GM18868 (cell line): ENCODE measurements at regions not wholly inside any gene's neighbourhood (a gene's known extent, or its start where the extent isn't known, plus 50 kb on each side); places are given as distances from the start of the nearest gene placed in this dataset.
"Not testable (repeated sequence)": the region's sequence is repeated elsewhere in the genome, so short reads cannot be mapped to it uniquely, and the experiment has no call there.

Experiments used
- ATAC-seq: cut with Tn5 transposase; IDR thresholded peaks from one replicate; pipeline ENCODE4 v1.9.1; 2021; ENCODE audit warnings: mild to moderate bottlenecking, moderate library complexity; ENCODE audit not compliant: unreplicated experiment

- ATAC-seq: no peak
Observed at GRCh38 chr1:5603353-5604104, 388.7 kb downstream of the NPHP4 start.

- ATAC-seq: not testable (repeated sequence)
Observed at GRCh38 chr1:5602718-5603117, 389.5 kb downstream of the NPHP4 start.

DNA sequence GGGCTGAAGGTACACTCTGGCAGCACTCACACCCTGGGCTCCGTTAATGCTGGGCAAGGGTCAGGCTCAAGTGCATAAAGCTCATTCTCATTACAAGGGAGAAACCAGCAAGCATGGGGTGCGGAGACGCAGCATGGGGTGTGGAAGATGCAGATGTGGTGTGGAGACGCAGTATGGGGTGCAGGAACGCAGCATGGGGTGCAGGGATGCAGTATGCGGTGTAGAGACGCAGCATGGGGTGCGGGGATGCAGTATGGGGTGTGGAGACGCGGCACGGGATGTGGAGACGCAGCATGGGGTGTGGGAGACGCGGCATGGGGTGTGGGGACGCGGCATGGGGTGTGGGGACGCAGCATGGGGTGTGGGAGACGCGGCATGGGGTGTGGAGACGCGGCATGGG, 390.7 kb downstream of the NPHP4 start:
- ATAC-seq: no peak

DNA sequence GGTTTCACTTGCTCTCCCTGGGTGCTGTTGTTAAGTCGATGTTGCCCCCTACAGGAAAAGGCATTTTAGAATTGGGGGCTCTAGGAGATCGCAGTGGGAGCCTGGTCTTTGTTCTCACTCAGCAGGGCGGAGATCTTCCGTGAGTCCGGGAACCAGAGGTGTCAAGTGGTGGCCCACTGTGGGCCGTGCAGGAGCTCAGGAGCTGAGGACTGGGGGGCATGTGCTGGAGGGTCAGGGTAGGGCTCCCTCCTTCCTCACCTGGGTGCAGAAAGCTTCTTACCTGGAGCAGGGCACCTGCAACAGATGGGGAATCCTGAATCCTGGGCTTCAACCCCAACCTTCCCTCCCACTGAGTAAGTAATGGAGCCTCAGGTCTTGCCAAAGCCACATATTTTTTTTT, 392.7 kb downstream of the NPHP4 start:
- no peak for ATAC-seq

DNA sequence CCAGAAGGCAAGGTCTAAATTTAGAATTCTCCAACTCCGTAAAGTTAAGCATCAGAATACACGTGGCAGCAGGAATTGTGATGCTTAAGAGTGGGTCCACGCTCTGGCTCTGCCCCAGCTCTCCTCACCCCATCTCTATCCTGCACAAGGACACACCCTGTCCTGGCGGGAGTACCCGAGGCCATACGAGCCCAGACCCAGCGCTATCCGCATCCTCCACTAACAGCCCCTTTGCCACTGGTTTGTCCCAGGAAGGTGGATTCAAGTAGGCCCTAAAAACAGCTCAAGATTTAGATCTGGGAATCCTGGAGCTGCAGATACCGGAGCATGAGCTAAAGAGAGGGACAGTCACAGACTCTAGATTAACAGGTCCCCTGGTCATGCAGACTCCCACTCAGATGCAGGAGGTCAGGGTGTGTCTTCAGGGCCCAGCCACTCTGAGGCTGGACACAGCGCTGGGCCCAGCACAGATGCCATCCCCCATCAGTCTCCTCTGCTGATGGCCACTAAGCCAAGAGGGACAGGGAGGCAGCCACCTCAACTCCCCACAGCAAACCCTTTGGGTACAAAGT, 393.3 kb downstream of the NPHP4 start:
- ATAC-seq: no peak

GRCh38 chr1:5597991-5598823, 394.0 kb downstream of the NPHP4 start:
- ATAC-seq: no peak

- ATAC-seq: no peak
Observed at GRCh38 chr1:5597171-5597850, 394.9 kb downstream of the NPHP4 start.

DNA sequence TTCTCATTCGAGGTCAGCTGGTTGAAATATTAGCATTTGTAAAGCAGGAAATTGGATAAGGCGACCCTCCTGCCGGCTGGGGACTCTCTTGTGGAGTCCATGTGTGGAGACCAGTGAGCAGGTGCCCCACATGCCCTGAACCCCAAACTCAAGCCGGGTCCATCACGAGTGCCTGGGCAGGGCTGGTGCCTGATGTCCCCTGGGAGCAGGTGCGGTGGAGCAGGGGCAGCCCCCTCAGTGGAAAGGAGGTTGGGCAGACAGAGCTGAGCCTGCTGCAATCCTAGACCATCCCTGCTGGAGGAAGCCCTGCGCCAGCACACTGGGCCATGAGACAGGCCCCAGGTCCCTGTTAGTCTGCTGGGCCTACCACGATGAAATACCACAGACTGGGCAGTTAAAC, 395.6 kb downstream of the NPHP4 start:
- no peak for ATAC-seq

DNA sequence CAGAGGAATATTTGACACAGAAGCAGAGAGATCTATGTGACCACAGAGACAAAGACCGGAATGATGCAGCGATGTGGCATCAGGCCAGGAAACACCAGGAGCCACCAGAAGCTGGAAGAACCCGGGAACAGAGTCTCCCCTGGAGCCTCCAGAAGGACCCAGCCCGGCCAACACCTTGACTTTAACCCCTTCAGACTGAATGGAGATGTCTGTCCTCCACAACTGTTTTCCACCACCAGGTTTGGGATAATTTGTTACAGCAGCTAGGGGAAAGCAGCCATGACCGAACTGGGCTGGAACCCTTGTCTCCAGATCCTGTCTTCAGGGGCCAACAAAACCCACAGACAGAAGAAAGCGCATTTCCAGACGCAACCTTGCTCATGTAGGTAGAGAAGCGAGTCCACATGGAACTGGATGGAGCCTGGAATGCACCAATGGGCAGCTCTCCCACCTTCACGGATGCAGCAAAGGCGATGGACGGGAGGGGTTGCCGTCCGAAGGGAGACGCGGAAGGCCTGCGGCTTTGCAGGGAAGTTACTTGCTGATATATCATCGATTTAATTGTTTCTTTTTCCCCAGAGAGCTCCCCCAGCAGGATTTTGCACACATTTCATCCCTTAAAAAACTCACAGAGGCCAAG, 396.6 kb downstream of the NPHP4 start:
- ATAC-seq: no peak

- no peak for ATAC-seq
Observed at GRCh38 chr1:5594056-5594956, 397.9 kb downstream of the NPHP4 start.

GRCh38 chr1:5590717-5591116, 401.5 kb downstream of the NPHP4 start:
- ATAC-seq: no peak

- ATAC-seq: no peak
Observed at GRCh38 chr1:5586629-5587028, 405.6 kb downstream of the NPHP4 start.

GRCh38 chr1:5585256-5585655, 407.0 kb downstream of the NPHP4 start:
- ATAC-seq: no peak

DNA sequence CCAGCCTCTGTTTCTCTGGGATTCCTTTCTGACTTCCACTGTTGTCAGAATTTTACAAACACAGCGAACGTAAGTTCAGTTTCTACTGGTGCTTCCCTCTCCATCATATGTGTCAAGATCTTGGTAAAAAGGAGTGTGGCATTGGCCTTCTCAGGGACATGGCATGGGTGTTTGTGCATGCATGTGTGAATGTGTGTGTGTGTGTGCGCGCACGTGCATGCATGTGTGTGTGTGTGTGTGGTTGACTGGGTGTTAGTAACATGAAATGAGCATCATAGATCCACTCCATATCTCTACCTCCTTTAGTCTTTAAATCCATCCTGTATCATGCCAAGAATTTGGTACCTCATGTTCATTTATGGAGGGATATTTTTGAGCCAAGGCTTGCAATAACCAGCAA, 411.3 kb downstream of the NPHP4 start:
- no peak for ATAC-seq

- ATAC-seq: no peak
Observed at GRCh38 chr1:5579966-5580365, 412.3 kb downstream of the NPHP4 start.

DNA sequence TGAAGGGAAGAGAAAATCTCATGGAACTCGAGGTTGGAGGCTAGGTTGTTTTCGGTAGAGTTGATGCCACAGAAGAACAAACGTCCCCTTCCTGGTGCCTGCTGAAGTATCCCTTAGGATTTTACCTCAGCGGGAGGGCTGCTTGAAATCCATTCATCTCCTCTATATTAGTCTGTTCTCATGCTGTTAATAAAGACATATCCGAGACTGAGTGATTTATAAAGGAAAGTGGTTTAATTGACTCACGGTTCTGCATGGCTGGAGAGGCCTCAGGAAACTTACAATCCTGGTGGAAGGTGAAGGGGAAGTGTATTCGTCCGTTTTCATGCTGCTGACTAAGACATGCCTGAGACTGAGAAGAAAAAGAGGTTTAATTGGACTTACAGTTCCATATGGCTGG, 413.5 kb downstream of the NPHP4 start:
- ATAC-seq: no peak

- no peak for ATAC-seq
Observed at GRCh38 chr1:5577255-5578040, 414.8 kb downstream of the NPHP4 start.

DNA sequence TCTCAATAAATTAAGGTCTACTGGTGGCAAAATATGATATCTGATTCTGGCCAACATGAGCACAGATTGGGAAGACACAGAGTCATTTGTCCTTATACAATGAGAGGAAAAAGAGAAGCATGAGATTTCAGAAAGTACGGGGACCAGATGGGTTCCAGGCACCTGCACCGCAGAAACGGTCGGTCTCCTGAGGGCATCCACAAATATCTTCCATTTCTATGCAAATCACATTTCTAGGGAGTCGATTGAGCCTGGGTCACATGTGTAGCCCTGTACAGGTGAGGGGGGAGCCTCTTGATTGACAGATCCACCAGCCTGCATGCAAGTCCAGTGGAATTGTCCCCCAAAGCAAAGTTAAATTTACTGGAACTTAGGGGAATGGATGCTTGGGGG, 415.6 kb downstream of the NPHP4 start:
- ATAC-seq: no peak

DNA sequence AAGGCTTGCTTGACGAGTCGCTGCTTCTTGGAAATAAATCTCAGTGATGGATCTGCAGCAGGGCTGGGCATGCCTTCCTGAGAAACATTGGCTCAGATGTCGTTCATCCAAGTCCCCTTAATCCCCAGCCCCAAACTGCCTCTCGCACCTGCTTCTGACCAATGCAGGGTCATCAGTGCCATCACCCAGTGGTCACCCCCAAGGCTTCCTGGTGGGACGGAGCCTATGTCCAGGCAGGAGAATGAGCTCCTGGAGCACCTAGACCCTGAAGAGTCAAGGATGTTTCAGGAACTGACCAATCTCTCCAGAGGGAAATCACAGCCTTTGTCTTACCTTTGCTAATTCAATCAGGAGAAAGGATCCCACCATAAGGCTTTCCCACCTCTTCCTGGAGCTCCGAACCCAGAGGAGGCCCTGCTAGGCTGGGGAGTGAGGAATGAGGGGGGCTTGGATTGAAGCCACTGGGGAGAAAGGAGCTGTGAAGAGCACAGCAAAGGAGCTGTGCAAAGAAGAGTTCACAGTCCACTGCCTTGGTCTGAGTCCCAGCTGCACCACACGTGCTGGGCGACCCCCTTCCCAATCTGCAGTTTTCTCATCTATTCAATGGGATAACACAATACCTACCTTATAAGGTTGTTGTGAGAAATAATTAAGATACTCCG, 416.1 kb downstream of the NPHP4 start:
- ATAC-seq: no peak
